H1 (cell line): ENCODE measurements at regions not wholly inside any gene's neighbourhood (a gene's known extent, or its start where the extent isn't known, plus 50 kb on each side); places are given as distances from the start of the nearest gene placed in this dataset.

ENCODE experiments used
- CTCF ChIA-PET: fragments of 300-600 bp; sonication (Branson Sonifier 250); formaldehyde crosslinking; loops from one replicate; lab custom pipeline; 2021; ENCODE audit not compliant: partially characterized antibody; lab: Charles Lee
- POLR2A ChIA-PET: fragments of 300-600 bp; sonication (Branson Sonifier 250); formaldehyde crosslinking; loops from one replicate; lab custom pipeline; 2021; ENCODE audit warnings: inconsistent platforms; ENCODE audit not compliant: partially characterized antibody; lab: Charles Lee
- DNase-seq, 2 experiments: peaks; one replicate each; pipeline versions ENCODE4 v3.0.0 to v3.0.0-alpha.2; 2010 to 2022; ENCODE audit warnings: low spot score in 2 of 2, low read depth in 1 of 2, mixed read lengths in 1 of 2
- FAIRE-seq: peaks from 2 replicates; lab custom pipeline; 2011; peaks lifted over from hg19 to GRCh38; lab: Jason Lieb, UNC
- H2AFZ ChIP-seq: 2 replicates; pipeline ENCODE4 v1.8.1; 2012; ENCODE audit warnings: low read length, inconsistent platforms
- H2AK5ac ChIP-seq: 2 replicates; pipeline ENCODE4 v1.6.1; 2013; ENCODE audit warnings: low read depth, low read length
- H2BK120ac ChIP-seq: replicated peaks from 2 replicates; pipeline ENCODE3; 2013; ENCODE audit warnings: low read depth, low read length, inconsistent platforms
- H2BK12ac ChIP-seq: 2 replicates; pipeline ENCODE4 v1.6.1; 2013; ENCODE audit warnings: low read depth, low read length
- H2BK15ac ChIP-seq: 2 replicates; pipeline ENCODE4 v1.6.1; 2013; ENCODE audit warnings: low read length
- H2BK20ac ChIP-seq: 2 replicates; pipeline ENCODE4 v1.6.1; 2013; ENCODE audit warnings: low read length
- H2BK5ac ChIP-seq: 2 replicates; pipeline ENCODE4 v1.6.1; 2013; ENCODE audit warnings: low read depth, low read length
- H3K14ac ChIP-seq: 2 replicates; pipeline ENCODE4 v1.6.1; 2013; ENCODE audit warnings: inconsistent platforms; ENCODE audit not compliant: insufficient read length
- H3K18ac ChIP-seq: 2 replicates; pipeline ENCODE4 v1.6.1; 2013; ENCODE audit warnings: low read length; ENCODE audit errors: extremely low read depth
- H3K23ac ChIP-seq: 2 replicates; pipeline ENCODE4 v1.6.1; 2013; ENCODE audit warnings: inconsistent platforms; ENCODE audit not compliant: insufficient read length
- H3K23me2 ChIP-seq: 2 replicates; pipeline ENCODE4 v1.6.1; 2013; ENCODE audit warnings: low read depth, low read length
- H3K27ac ChIP-seq: 2 replicates; pipeline ENCODE4 v1.6.1; 2011; ENCODE audit warnings: low read depth, low read length, inconsistent platforms
- H3K27me3 ChIP-seq, 4 experiments: replicated peaks in 1 of 4; 1 replicate in 1 of 4; 2 replicates in 3 of 4; pipeline versions ENCODE4 v1.6.1 to v1.8.1; 2011 to 2013; ENCODE audit warnings: low read length in 3 of 4, mild to moderate bottlenecking in 3 of 4, inconsistent platforms in 2 of 4, mixed read lengths in 2 of 4, moderate library complexity in 1 of 4; ENCODE audit not compliant: control insufficient read depth in 3 of 4, insufficient read depth in 3 of 4; ENCODE audit errors: extremely low read depth in 1 of 4
- H3K36me3 ChIP-seq, 4 experiments: 2 replicates each; pipeline versions ENCODE4 v1.6.1 to v1.8.1; 2011 to 2013; ENCODE audit warnings: mild to moderate bottlenecking in 4 of 4, low read length in 3 of 4, moderate library complexity in 2 of 4, control low read depth in 1 of 4, inconsistent platforms in 1 of 4; ENCODE audit not compliant: insufficient read depth in 4 of 4, control insufficient read depth in 2 of 4
- H3K4ac ChIP-seq: replicated peaks from 2 replicates; pipeline ENCODE3; 2013; ENCODE audit warnings: low read length, low read depth, mixed read lengths, inconsistent platforms; ENCODE audit not compliant: insufficient read length
- H3K4me1 ChIP-seq, 4 experiments: replicated peaks in 1 of 4; 1 replicate in 1 of 4; 2 replicates in 3 of 4; pipeline versions ENCODE4 v1.6.1 to v1.8.1; 2011 to 2013; ENCODE audit warnings: low read length in 3 of 4, inconsistent platforms in 2 of 4, mixed read lengths in 1 of 4; ENCODE audit not compliant: insufficient read depth in 4 of 4, control insufficient read depth in 3 of 4
- H3K4me2 ChIP-seq, 2 experiments: 2 replicates each; pipeline versions ENCODE4 v1.6.1 to v1.8.1; 2011 to 2013; ENCODE audit warnings: low read depth in 2 of 2, low read length in 2 of 2, control low read depth in 1 of 2, inconsistent platforms in 1 of 2, mild to moderate bottlenecking in 1 of 2; ENCODE audit not compliant: insufficient read depth in 1 of 2
- H3K4me3 ChIP-seq, 4 experiments: fragments of 200-600, 300-600 bp in 1 of 4; sonication (generic), shearing (Covaris generic), sonication (Bioruptor Twin) in 1 of 4; 2 replicates each; pipeline versions ENCODE4 v1.5.1 to v1.8.1; 2011 to 2016; ENCODE audit warnings: low read length in 4 of 4, low read depth in 3 of 4, control low read depth in 2 of 4, inconsistent platforms in 2 of 4, mild to moderate bottlenecking in 2 of 4, mixed read lengths in 1 of 4, moderate library complexity in 1 of 4; ENCODE audit not compliant: insufficient read depth in 2 of 4; ENCODE audit errors: extremely low read depth in 1 of 4
- H3K56ac ChIP-seq: replicated peaks from 2 replicates; pipeline ENCODE3; 2013; ENCODE audit warnings: low read depth, mild to moderate bottlenecking, mixed read lengths, low read length, inconsistent platforms; ENCODE audit not compliant: insufficient read length
- H3K79me1 ChIP-seq: 2 replicates; pipeline ENCODE4 v1.6.1; 2013; ENCODE audit warnings: low read depth, low read length, control low read depth
- H3K79me2 ChIP-seq, 2 experiments: 2 replicates each; pipeline versions ENCODE4 v1.6.1 to v1.8.1; 2012 to 2013; ENCODE audit warnings: low read length in 2 of 2, mild to moderate bottlenecking in 2 of 2, inconsistent platforms in 1 of 2; ENCODE audit not compliant: insufficient read depth in 2 of 2, control insufficient read depth in 1 of 2
- H3K9ac ChIP-seq, 4 experiments: replicated peaks in 1 of 4; 1 replicate in 1 of 4; 2 replicates in 3 of 4; pipeline versions ENCODE4 v1.6.1 to v1.8.1; 2011 to 2013; ENCODE audit warnings: low read depth in 3 of 4, low read length in 3 of 4, control low read depth in 2 of 4, mild to moderate bottlenecking in 2 of 4, moderate library complexity in 2 of 4, inconsistent platforms in 1 of 4; ENCODE audit errors: extremely low read depth in 1 of 4
- H3K9me3 ChIP-seq, 2 experiments: 2 replicates each; pipeline versions ENCODE4 v1.6.1 to v1.8.1; 2012 to 2013; ENCODE audit warnings: mild to moderate bottlenecking in 2 of 2, moderate library complexity in 2 of 2, control low read depth in 1 of 2, inconsistent platforms in 1 of 2, low read depth in 1 of 2, low read length in 1 of 2, mixed read lengths in 1 of 2; ENCODE audit not compliant: insufficient read depth in 2 of 2
- H4K20me1 ChIP-seq, 2 experiments: replicated peaks in 1 of 2; 2 replicates each; pipeline versions ENCODE3 to v1.8.1; 2011 to 2013; ENCODE audit warnings: inconsistent platforms in 2 of 2, low read length in 2 of 2, mild to moderate bottlenecking in 1 of 2; ENCODE audit not compliant: insufficient read depth in 2 of 2, control insufficient read depth in 1 of 2
- H4K5ac ChIP-seq: 2 replicates; pipeline ENCODE4 v1.6.1; 2013; ENCODE audit warnings: low read length, low read depth, mixed read lengths, inconsistent platforms; ENCODE audit not compliant: insufficient read length
- H4K8ac ChIP-seq: 2 replicates; pipeline ENCODE4 v1.8.0; 2013; ENCODE audit warnings: mild to moderate bottlenecking, moderate library complexity, low read length, inconsistent platforms; ENCODE audit not compliant: insufficient read depth; ENCODE audit errors: extremely low read depth
- H4K91ac ChIP-seq: replicated peaks from 2 replicates; pipeline ENCODE3; 2013; ENCODE audit warnings: low read length, mixed read lengths, inconsistent platforms; ENCODE audit not compliant: insufficient read length
- BRCA1 ChIP-seq: IDR thresholded peaks from 2 replicates; pipeline ENCODE4 v1.6.1; 2012; ENCODE audit warnings: low read depth, low read length, improper control_type of control experiment
- CHD1 ChIP-seq: IDR thresholded peaks from 2 replicates; pipeline ENCODE4 v1.6.1; 2012; ENCODE audit warnings: low read depth, low read length, improper control_type of control experiment
- MAFK ChIP-seq: IDR thresholded peaks from 2 replicates; pipeline ENCODE4 v1.6.1; 2012; ENCODE audit warnings: low read depth, mild to moderate bottlenecking, improper control_type of control experiment, low read length
- RXRA ChIP-seq: IDR thresholded peaks from 2 replicates; pipeline ENCODE4 v1.6.1; 2011; ENCODE audit warnings: low read depth, mild to moderate bottlenecking, low read length, moderate library complexity; ENCODE audit not compliant: insufficient read depth
- USF2 ChIP-seq: IDR thresholded peaks from 2 replicates; pipeline ENCODE4 v1.6.1; 2011; ENCODE audit warnings: low read length, improper control_type of control experiment
- WGBS, 2 experiments: shearing (Covaris generic) in 1 of 2; methylation state at CpG; one replicate each; pipeline versions ENCODE4 v1.1.6 to v1.1.7; 2013 to 2015; ENCODE audit warnings: low lambda C conversion rate in 2 of 2, mixed read lengths in 2 of 2, inconsistent platforms in 1 of 2, low coverage in 1 of 2, missing lambda C conversion rate in 1 of 2; ENCODE audit not compliant: insufficient replicate concordance in 2 of 2, insufficient coverage in 1 of 2, insufficient read length in 1 of 2; ENCODE audit errors: extremely low coverage in 1 of 2, missing lambda C conversion rate in 1 of 2; 5-methylcytosine and 5-hydroxymethylcytosine counted together

DNA sequence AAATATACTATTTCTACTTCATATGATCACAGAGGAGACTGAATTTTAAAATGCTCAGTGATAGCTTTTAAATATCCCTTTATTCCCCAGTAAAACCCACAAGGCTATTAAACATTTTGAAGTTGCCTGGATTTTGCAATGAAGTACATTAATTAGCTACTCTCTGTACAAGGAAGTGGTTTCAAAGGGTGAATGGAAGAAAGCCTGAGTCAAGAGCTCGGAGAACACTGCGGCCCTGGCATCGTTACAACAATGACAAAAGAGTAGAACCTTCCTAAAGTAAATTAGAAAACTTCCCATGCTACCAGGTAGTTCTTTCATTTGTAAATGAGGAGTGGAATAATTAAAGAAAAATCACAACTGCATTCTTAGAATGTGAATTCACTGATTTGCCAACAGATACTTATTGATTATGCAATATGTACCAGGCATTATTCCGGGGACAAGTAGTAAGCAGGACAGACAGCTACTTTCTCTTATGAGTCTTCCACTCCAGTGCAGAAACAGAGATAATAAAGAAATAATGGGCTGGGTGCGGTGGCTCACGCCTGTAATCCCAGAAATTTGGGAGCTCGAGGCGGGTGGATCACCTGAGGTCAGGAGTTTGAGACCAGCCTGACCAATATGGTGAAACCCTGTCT, 63.0 kb downstream of the ZNF22 start:
- WGBS, 2 experiments: 82% methylated on average over 8 of the region's 8 CpGs; no CpG with 5 or more reads in 1 of the 2 experiments
- no peak overlapping the region for H3K23ac ChIP-seq
- no peak overlapping the region for H3K56ac ChIP-seq
- no peaks in the 10 kb centered on the region for H4K20me1 ChIP-seq
- H3K9ac ChIP-seq: no peak overlapping the region
- no peak overlapping the region for H3K4me3 ChIP-seq
- H2BK12ac ChIP-seq: no peak overlapping the region
- H4K8ac ChIP-seq: no peak overlapping the region
- no peaks in the 10 kb centered on the region; the same call in 1 of the 2 replicates for H3K23me2 ChIP-seq
- ChIA-PET CTCF (no interaction called here), POLR2A (no interaction called here)
- H2BK120ac ChIP-seq: no peak overlapping the region
- H2AFZ ChIP-seq: no peak overlapping the region
- DNase-seq (no peak), FAIRE-seq (no peak)
- no peak overlapping the region for H3K4me2 ChIP-seq
- no peak overlapping the region for H4K91ac ChIP-seq
- H2AK5ac ChIP-seq: no peak overlapping the region
- no peaks in the 10 kb centered on the region for H3K9me3 ChIP-seq
- TF ChIP-seq MAFK (no peak), RXRA (no peak), BRCA1 (no peak), USF2 (no peak), CHD1 (no peak)
- no peak overlapping the region for H2BK5ac ChIP-seq
- H3K18ac ChIP-seq: no peak overlapping the region
- no peak overlapping the region for H3K27ac ChIP-seq
- no peak overlapping the region for H4K5ac ChIP-seq
- no peaks in the 10 kb centered on the region for H3K79me1 ChIP-seq
- H3K36me3 ChIP-seq: no peaks in the 10 kb centered on the region
- no peaks in the 10 kb centered on the region for H3K79me2 ChIP-seq
- no peak overlapping the region for H3K4ac ChIP-seq
- no peak overlapping the region for H3K14ac ChIP-seq
- H2BK15ac ChIP-seq: no peak overlapping the region
- H2BK20ac ChIP-seq: no peak overlapping the region
- no peaks in the 10 kb centered on the region for H3K27me3 ChIP-seq
- H3K4me1 ChIP-seq: peaks cover 0 to under 1% (median 0%) of the 10 kb centered on the region in 4 experiments; a peak in 1 of 7 replicates
